ENCODE measurements at regions not wholly inside any gene's neighbourhood (a gene's known extent, or its start where the extent isn't known, plus 50 kb on each side); places are given as distances from the start of the nearest gene placed in this dataset.

GRCh38 chr11:62046568-62047100 lies 77.2 kb upstream of the INCENP start (continued):
- no peak for TF ChIP-seq ZBTB11 (CRISPR knock-in tag; IDR thresholded peaks at IDR 0.05)
- no peak for TF ChIP-seq SAFB (IDR thresholded peaks at IDR 0.05; ENCODE audit: borderline replicate concordance, low read depth, low read length)
- no peak for TF ChIP-seq TFAP4 (CRISPR knock-in tag; IDR thresholded peaks at IDR 0.05; ENCODE audit: borderline replicate concordance)
- no peak for TF ChIP-seq GMEB1 (CRISPR knock-in tag; IDR thresholded peaks at IDR 0.05)
